ENCODE measurements at regions not wholly inside any gene's neighbourhood (a gene's known extent, or its start where the extent isn't known, plus 50 kb on each side); places are given as distances from the start of the nearest gene placed in this dataset.

GRCh38 chr11:8338138-8338537, 74.5 kb upstream of the LMO1 start:
- TF ChIP-seq CTCF (IDR thresholded peaks at IDR 0.05) (peak in 4 of 7 experiments; percentile 35 to 57 (median 50)), POLR2AphosphoS5 (IDR thresholded peaks at IDR 0.05) (no peak), POLR2A (IDR thresholded peaks at IDR 0.05) (no peak), EP300 (IDR thresholded peaks at IDR 0.05) (no peak)
